Vagina (tissue), 2 donors: ENCODE measurements at regions not wholly inside any gene's neighbourhood (a gene's known extent, or its start where the extent isn't known, plus 50 kb on each side); places are given as distances from the start of the nearest gene placed in this dataset.

Source experiments
- DNase-seq, 2 donors: peaks; one replicate each; pipeline ENCODE4 v3.0.0-alpha.2; 2017; ENCODE audit errors: extremely low spot score in 2 of 2
- H3K27ac ChIP-seq: fragments of 200-600 bp; sonication (generic); one replicate; pipeline ENCODE4 v1.5.1; 2019
- H3K27me3 ChIP-seq: fragments of 200-600 bp; sonication (generic); one replicate; pipeline ENCODE4 v1.5.1; 2019
- H3K36me3 ChIP-seq, 2 donors: fragments of 200-600 bp; sonication (generic); one replicate each; pipeline ENCODE4 v1.5.1; 2017 to 2019
- H3K4me1 ChIP-seq: fragments of 200-600 bp; sonication (generic); one replicate; pipeline ENCODE4 v1.5.1; 2019
- H3K4me3 ChIP-seq, 2 donors: fragments of 200-600 bp; sonication (generic); 1 replicate in 1 of 2; 2 replicates in 1 of 2; pipeline ENCODE4 v1.5.1; 2016 to 2019
- H3K9me3 ChIP-seq: fragments of 200-600 bp; sonication (generic); one replicate; pipeline ENCODE4 v1.5.1; 2019
- POLR2A ChIP-seq, 2 donors: fragments of 450-650 bp; IDR thresholded peaks; one replicate each; pipeline ENCODE4 v1.6.1; 2017; ENCODE audit warnings: antibody characterized with exemption in 2 of 2, mild to moderate bottlenecking in 2 of 2, moderate library complexity in 2 of 2
- POLR2AphosphoS5 ChIP-seq, 2 donors: sonication (generic); formaldehyde crosslinking; IDR thresholded peaks; one replicate each; pipeline ENCODE4 v1.9.0; 2017; ENCODE audit warnings: antibody characterized with exemption in 2 of 2, mild to moderate bottlenecking in 2 of 2, low read depth in 1 of 2; ENCODE audit not compliant: insufficient read depth in 1 of 2
- intact Hi-C: fragments of 100-400 bp; cut with DNase I; formaldehyde crosslinking; loops from one replicate; pipeline ENCODE4 v1.15.1; 2023
- TF ChIP-seq, protein P1 (sequence below), 3 experiments: fragments of 450-650 bp in 2 of 3; fragments of 200-600 bp in 1 of 3; sonication (generic) in 1 of 3; IDR thresholded peaks; one replicate each; pipeline ENCODE4 v1.5.1; 2017 to 2019; ENCODE audit warnings: antibody characterized with exemption in 3 of 3, mild to moderate bottlenecking in 2 of 3, moderate library complexity in 2 of 3

DNA sequence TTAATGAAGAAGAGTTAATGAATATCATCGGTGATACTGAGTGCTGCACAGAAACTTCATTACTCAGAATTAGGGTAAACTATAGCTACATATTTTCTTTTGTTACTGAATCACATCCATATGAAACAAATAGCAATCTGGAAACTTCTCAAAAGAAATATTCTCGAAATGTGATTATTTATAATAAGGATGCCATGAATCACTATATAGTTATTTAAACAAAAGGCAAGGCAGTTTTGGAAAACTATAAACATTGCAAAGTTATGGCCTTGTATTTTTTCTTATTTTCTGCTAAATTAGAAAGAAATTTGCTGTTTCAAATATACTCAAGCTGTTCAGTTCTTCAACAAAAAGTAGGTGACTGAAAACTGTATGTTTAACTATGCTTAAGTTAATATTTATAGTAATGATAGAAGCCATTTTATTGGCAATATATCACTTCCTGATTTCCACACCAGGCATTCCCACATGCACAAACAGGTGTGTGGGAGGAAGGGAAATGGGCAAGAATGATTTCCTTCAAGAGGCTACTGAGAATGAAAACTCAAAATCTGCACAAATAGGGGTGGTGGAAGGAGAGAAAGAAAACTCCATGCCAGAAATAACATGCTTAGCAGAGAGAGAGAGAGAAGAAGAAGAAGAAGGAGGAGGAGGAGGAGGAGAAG is 74.5 kb upstream of the FRY start:
- TF ChIP-seq, protein P1, sequence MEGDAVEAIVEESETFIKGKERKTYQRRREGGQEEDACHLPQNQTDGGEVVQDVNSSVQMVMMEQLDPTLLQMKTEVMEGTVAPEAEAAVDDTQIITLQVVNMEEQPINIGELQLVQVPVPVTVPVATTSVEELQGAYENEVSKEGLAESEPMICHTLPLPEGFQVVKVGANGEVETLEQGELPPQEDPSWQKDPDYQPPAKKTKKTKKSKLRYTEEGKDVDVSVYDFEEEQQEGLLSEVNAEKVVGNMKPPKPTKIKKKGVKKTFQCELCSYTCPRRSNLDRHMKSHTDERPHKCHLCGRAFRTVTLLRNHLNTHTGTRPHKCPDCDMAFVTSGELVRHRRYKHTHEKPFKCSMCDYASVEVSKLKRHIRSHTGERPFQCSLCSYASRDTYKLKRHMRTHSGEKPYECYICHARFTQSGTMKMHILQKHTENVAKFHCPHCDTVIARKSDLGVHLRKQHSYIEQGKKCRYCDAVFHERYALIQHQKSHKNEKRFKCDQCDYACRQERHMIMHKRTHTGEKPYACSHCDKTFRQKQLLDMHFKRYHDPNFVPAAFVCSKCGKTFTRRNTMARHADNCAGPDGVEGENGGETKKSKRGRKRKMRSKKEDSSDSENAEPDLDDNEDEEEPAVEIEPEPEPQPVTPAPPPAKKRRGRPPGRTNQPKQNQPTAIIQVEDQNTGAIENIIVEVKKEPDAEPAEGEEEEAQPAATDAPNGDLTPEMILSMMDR (IDR thresholded peaks at IDR 0.05) = no peak
- TF ChIP-seq POLR2AphosphoS5 (IDR thresholded peaks at IDR 0.05; ENCODE audit: insufficient read depth in 1 of 2, low read depth in 1 of 2) = no peak
- no peaks in the 10 kb centered on the region for H3K27me3 ChIP-seq
- intact Hi-C loops = no loop called here
- H3K4me3 ChIP-seq = no peak overlapping the region
- no peaks in the 10 kb centered on the region for H3K9me3 ChIP-seq
- H3K27ac ChIP-seq = no peak overlapping the region
- DNase-seq = no peak
- no peaks in the 10 kb centered on the region for H3K4me1 ChIP-seq
- no peaks in the 10 kb centered on the region for H3K36me3 ChIP-seq

DNA sequence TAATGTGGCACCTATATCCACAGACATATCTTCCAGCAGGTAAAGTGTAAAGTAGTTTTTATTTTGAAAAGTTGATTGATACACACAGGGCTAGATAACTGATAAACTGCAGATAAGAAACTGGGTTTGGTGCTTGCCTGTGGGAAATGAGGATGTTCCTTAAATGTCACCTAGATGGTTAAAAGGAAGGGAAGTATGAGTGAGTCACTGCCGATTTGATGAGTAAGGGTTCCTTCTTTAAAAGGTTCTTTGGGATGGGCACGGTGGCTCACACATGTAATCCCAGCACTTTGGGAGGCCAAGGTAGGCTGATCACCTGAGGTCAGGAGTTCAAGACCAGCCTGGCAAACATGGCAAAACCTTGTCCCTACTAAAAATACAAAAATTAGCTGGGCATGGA is 73.8 kb upstream of the FRY start:
- DNase-seq = no peak
- Histone ChIP-seq H3K9me3 (no peaks in the 10 kb centered on the region), H3K27ac (no peak overlapping the region), H3K27me3 (no peaks in the 10 kb centered on the region), H3K4me1 (no peaks in the 10 kb centered on the region), H3K36me3 (no peaks in the 10 kb centered on the region), H3K4me3 (no peak overlapping the region)
- TF ChIP-seq, protein P1 (IDR thresholded peaks at IDR 0.05) = no peak
- TF ChIP-seq POLR2A (IDR thresholded peaks at IDR 0.05) (no peak), POLR2AphosphoS5 (IDR thresholded peaks at IDR 0.05; ENCODE audit: insufficient read depth in 1 of 2, low read depth in 1 of 2) (no peak)
- intact Hi-C loops = no loop called here

DNA sequence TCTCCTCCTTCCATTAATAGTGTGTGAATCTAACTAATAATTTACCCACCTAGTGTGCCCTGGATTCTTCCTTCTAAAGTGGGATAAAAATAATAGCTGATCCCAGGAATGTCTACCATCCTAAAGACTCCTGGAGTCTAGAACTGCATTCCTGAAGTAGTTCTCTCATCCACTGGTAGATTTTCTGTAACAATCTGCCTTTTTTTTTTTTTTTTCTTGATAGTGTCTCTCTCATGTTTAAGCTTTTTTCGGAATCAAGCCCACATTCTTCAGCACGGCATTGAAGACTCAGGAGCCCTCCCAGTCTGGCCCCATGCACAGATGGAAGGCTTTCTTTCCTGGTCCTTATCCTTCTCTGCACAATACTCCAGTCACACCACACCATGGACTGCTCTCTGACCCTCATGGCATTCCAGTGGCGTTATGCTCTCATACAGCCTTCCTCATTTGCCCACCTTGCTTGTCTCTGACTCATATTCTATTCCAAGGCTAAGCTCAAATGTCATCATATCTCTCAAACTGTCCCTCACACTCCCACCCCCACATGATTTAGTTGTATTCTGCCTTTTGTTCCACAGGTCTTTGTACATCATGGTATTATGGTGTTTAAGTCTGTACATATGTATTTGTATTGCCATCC is 68.7 kb upstream of the FRY start:
- H3K36me3 ChIP-seq = no peaks in the 10 kb centered on the region
- H3K4me3 ChIP-seq = no peak overlapping the region
- intact Hi-C loops = no loop called here
- no peaks in the 10 kb centered on the region for H3K9me3 ChIP-seq
- TF ChIP-seq, protein P1 (IDR thresholded peaks at IDR 0.05) = no peak
- TF ChIP-seq POLR2A (IDR thresholded peaks at IDR 0.05) = no peak
- DNase-seq = no peak
- H3K27ac ChIP-seq = no peak overlapping the region
- peaks cover 9% of the 10 kb centered on the region for H3K4me1 ChIP-seq
- no peaks in the 10 kb centered on the region for H3K27me3 ChIP-seq

DNA sequence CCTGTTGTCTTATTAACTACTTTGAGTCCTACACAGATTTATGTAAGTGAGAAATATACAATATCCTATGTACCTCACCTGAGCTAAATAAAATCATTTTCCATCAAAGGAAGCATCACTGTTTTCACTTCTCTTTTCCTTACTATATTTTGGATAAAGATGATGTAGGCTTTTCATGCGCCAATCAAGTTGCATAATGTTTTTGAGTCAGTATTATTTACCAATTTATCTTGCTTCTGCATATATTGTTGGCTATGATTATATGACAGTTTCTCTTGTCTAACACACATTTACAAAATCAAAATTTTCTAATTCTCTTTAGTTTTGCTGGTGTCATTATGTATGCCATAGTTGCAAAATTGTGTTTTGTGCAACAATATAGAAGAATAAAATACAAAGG is 67.9 kb upstream of the FRY start:
- Histone ChIP-seq H3K27me3 (no peaks in the 10 kb centered on the region), H3K4me3 (no peak overlapping the region), H3K4me1 (peaks cover 9% of the 10 kb centered on the region), H3K9me3 (no peaks in the 10 kb centered on the region), H3K36me3 (no peaks in the 10 kb centered on the region), H3K27ac (no peak overlapping the region)
- intact Hi-C loops = no loop called here
- DNase-seq = no peak
- TF ChIP-seq POLR2AphosphoS5 (IDR thresholded peaks at IDR 0.05; ENCODE audit: insufficient read depth in 1 of 2, low read depth in 1 of 2) = no peak

DNA sequence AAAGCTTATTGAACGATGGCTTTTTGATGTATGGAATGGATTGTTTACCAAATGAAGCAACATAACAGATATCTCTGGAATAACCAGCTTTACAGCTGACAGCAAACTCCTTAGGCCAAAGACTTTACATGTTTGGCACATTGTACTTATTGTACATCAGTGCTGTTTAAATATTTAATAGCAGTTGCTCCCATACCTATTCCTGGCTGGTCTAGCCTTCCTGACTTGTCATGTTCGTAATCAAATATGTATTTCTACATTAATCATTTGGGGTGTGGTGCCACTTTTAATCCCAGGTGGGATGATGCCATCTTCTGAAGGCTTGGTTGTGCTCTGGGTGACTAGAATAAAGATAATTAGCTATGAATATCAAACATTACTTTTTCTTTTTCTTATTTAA is 67.4 kb upstream of the FRY start:
- no peaks in the 10 kb centered on the region for H3K36me3 ChIP-seq
- H3K27ac ChIP-seq = no peak overlapping the region
- H3K27me3 ChIP-seq = no peaks in the 10 kb centered on the region
- H3K9me3 ChIP-seq = no peaks in the 10 kb centered on the region
- peaks cover 9% of the 10 kb centered on the region for H3K4me1 ChIP-seq
- H3K4me3 ChIP-seq = no peak overlapping the region
- no peak for DNase-seq
- intact Hi-C loops = no loop called here
- TF ChIP-seq POLR2A (IDR thresholded peaks at IDR 0.05) (no peak), POLR2AphosphoS5 (IDR thresholded peaks at IDR 0.05; ENCODE audit: insufficient read depth in 1 of 2, low read depth in 1 of 2) (no peak)
- TF ChIP-seq, protein P1 (IDR thresholded peaks at IDR 0.05) = no peak
